GM19238 (cell line): ENCODE measurements at regions not wholly inside any gene's neighbourhood (a gene's known extent, or its start where the extent isn't known, plus 50 kb on each side); places are given as distances from the start of the nearest gene placed in this dataset.

Source experiments
- DNase-seq: peaks from one replicate; pipeline ENCODE4 v3.0.0; 2011; ENCODE audit warnings: low spot score; ENCODE audit not compliant: insufficient read length

- DNase-seq: no peak
Observed at GRCh38 chr2:175568109-175568730, 386.7 kb upstream of the ATP5MC3 start.

- no peak for DNase-seq
Observed at GRCh38 chr2:175567435-175568061, 386.0 kb upstream of the ATP5MC3 start.

- DNase-seq: no peak
Observed at GRCh38 chr2:175560521-175561169, 379.1 kb upstream of the ATP5MC3 start.

GRCh38 chr2:175559613-175560012 lies 378.1 kb upstream of the ATP5MC3 start:
- no peak for DNase-seq

GRCh38 chr2:175557810-175558377 lies 376.4 kb upstream of the ATP5MC3 start:
- no peak for DNase-seq

- DNase-seq: no peak
Observed at GRCh38 chr2:175553910-175554309, 372.4 kb upstream of the ATP5MC3 start.

- DNase-seq: no peak
Observed at GRCh38 chr2:175552902-175553301, 371.4 kb upstream of the ATP5MC3 start.

- DNase-seq: no peak
Observed at GRCh38 chr2:175540421-175540820, 358.9 kb upstream of the ATP5MC3 start.

GRCh38 chr2:175539122-175539521 lies 357.6 kb upstream of the ATP5MC3 start:
- no peak for DNase-seq

GRCh38 chr2:175536059-175536458 lies 354.5 kb upstream of the ATP5MC3 start:
- DNase-seq: no peak

GRCh38 chr2:175535631-175536030 lies 354.1 kb upstream of the ATP5MC3 start:
- no peak for DNase-seq

- DNase-seq: no peak
Observed at GRCh38 chr2:175525975-175526374, 344.5 kb upstream of the ATP5MC3 start.

GRCh38 chr2:175523001-175523400 lies 341.5 kb upstream of the ATP5MC3 start:
- DNase-seq: no peak

GRCh38 chr2:175518206-175518605 lies 336.7 kb upstream of the ATP5MC3 start:
- DNase-seq: no peak

GRCh38 chr2:175516555-175516954 lies 335.0 kb upstream of the ATP5MC3 start:
- DNase-seq: no peak

GRCh38 chr2:175500255-175500654 lies 318.7 kb upstream of the ATP5MC3 start:
- no peak for DNase-seq

GRCh38 chr2:175490360-175490791 lies 308.9 kb upstream of the ATP5MC3 start:
- DNase-seq: no peak

GRCh38 chr2:175478096-175478768 lies 296.7 kb upstream of the ATP5MC3 start:
- no peak for DNase-seq

- DNase-seq: no peak
Observed at GRCh38 chr2:175476948-175477347, 295.4 kb upstream of the ATP5MC3 start.

- no peak for DNase-seq
Observed at GRCh38 chr2:175476374-175476773, 294.9 kb upstream of the ATP5MC3 start.

GRCh38 chr2:175475130-175475529 lies 293.6 kb upstream of the ATP5MC3 start:
- DNase-seq: no peak
